Mesothelial cell of epicardium (in vitro differentiated cells): ENCODE measurements at regions not wholly inside any gene's neighbourhood (a gene's known extent, or its start where the extent isn't known, plus 50 kb on each side); places are given as distances from the start of the nearest gene placed in this dataset.

Source experiments
- DNase-seq, 2 experiments: peaks; one replicate each; pipeline ENCODE4 v3.0.0; 2021; ENCODE audit warnings: low spot score in 2 of 2; ENCODE audit not compliant: unreplicated experiment in 2 of 2
- H3K27ac Mint-ChIP-seq: 2 replicates; pipeline ENCODE4 v1.8.0; 2021; ENCODE audit warnings: mixed read lengths
- H3K27me3 Mint-ChIP-seq: 2 replicates; pipeline ENCODE4 v1.8.0; 2021; ENCODE audit warnings: low read depth, mixed read lengths
- H3K36me3 Mint-ChIP-seq: 2 replicates; pipeline ENCODE4 v1.8.0; 2021; ENCODE audit warnings: mixed read lengths
- H3K4me1 Mint-ChIP-seq: 2 replicates; pipeline ENCODE4 v1.8.0; 2021; ENCODE audit warnings: mixed read lengths
- H3K4me3 Mint-ChIP-seq: 2 replicates; pipeline ENCODE4 v1.8.0; 2021; ENCODE audit warnings: mild to moderate bottlenecking, moderate library complexity, mixed read lengths
- H3K9me3 Mint-ChIP-seq: 2 replicates; pipeline ENCODE4 v1.8.0; 2021; ENCODE audit warnings: mixed read lengths
- CTCF ChIP-seq: fragments of 200-600 bp; sonication (generic); IDR thresholded peaks from one replicate; pipeline ENCODE4 v1.5.0; 2021; ENCODE audit warnings: antibody characterized with exemption; ENCODE audit not compliant: unreplicated experiment

GRCh38 chr2:9063023-9063606 is 59.6 kb upstream of the MBOAT2 start:
- Mint-ChIP-seq H3K36me3 (no peaks in the 10 kb centered on the region), H3K27me3 (no peaks in the 10 kb centered on the region), H3K4me3 (no peak overlapping the region), H3K9me3 (peaks cover 21% of the 10 kb centered on the region), H3K4me1 (no peaks in the 10 kb centered on the region), H3K27ac (no peak overlapping the region)
- TF ChIP-seq CTCF: no peak
- DNase-seq: no peak

- TF ChIP-seq CTCF: no peak
- Mint-ChIP-seq H3K27me3 (no peaks in the 10 kb centered on the region), H3K9me3 (peaks cover 12% of the 10 kb centered on the region), H3K4me3 (no peak overlapping the region), H3K27ac (no peak overlapping the region), H3K36me3 (no peaks in the 10 kb centered on the region), H3K4me1 (no peaks in the 10 kb centered on the region)
- DNase-seq: no peak
Observed at GRCh38 chr2:9060819-9061218, 57.3 kb upstream of the MBOAT2 start.

GRCh38 chr2:9057939-9058761 is 54.7 kb upstream of the MBOAT2 start:
- no peak for DNase-seq
- Mint-ChIP-seq H3K27me3 (no peaks in the 10 kb centered on the region), H3K4me1 (no peaks in the 10 kb centered on the region), H3K9me3 (peaks cover 12% of the 10 kb centered on the region), H3K4me3 (no peak overlapping the region), H3K36me3 (no peaks in the 10 kb centered on the region), H3K27ac (no peak overlapping the region)
- TF ChIP-seq CTCF: no peak

GRCh38 chr2:9055471-9055870 is 52.0 kb upstream of the MBOAT2 start:
- Mint-ChIP-seq H3K4me1 (no peaks in the 10 kb centered on the region), H3K4me3 (no peak overlapping the region), H3K9me3 (peaks cover 12% of the 10 kb centered on the region), H3K27me3 (no peaks in the 10 kb centered on the region), H3K27ac (no peak overlapping the region), H3K36me3 (no peaks in the 10 kb centered on the region)
- DNase-seq: no peak
- no peak for TF ChIP-seq CTCF

GRCh38 chr2:9053534-9053931 is 50.0 kb upstream of the MBOAT2 start:
- peaks cover 12% of the 10 kb centered on the region for H3K9me3 Mint-ChIP-seq
- H3K4me3 Mint-ChIP-seq: no peak overlapping the region
- TF ChIP-seq CTCF: no peak
- no peaks in the 10 kb centered on the region for H3K4me1 Mint-ChIP-seq
- H3K27ac Mint-ChIP-seq: no peak overlapping the region
- H3K36me3 Mint-ChIP-seq: no peaks in the 10 kb centered on the region
- DNase-seq: no peak
- H3K27me3 Mint-ChIP-seq: no peaks in the 10 kb centered on the region
